ENCODE measurements at regions not wholly inside any gene's neighbourhood (a gene's known extent, or its start where the extent isn't known, plus 50 kb on each side); places are given as distances from the start of the nearest gene placed in this dataset.
A peak's percentile ranks its signal among the peaks of the same experiment; 100 is the strongest.

DNA sequence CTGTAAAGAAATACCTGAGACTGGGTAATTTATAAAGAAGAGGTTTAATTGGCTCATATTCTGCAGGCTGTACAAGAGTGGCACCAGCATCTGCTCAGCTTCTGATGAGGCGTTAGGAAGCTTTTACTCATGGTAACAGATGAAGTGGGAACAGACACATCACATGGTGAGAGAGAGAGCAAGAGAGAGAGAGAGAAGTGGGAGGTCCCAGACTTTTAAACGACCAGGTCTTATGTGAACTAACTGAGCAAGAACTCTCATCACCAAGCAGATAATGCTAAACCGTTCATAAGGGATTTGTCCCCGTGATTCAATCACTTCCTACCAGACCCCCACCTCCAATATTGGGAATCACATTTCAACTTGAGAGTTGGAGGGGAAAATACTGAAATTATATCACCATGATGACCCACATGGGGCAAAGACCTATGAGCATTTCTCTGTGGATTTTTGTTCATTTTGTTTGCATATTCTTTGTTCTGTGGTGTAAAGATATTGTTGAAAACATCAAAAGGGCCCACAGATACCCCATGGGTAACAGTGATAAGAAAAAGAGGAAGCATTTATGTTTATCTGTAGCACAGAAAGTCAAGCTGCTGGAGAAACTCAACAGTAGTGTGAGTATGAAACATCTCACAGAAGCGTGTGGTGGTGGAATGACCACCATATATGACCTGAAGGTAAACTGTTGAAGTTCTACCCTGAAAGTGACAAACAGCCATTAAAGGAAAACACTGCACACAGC is 135.2 kb upstream of the PDE3A start:
- Mint-ChIP-seq H3K4me3 (no peak overlapping the region), H3K27ac (no peak overlapping the region)

DNA sequence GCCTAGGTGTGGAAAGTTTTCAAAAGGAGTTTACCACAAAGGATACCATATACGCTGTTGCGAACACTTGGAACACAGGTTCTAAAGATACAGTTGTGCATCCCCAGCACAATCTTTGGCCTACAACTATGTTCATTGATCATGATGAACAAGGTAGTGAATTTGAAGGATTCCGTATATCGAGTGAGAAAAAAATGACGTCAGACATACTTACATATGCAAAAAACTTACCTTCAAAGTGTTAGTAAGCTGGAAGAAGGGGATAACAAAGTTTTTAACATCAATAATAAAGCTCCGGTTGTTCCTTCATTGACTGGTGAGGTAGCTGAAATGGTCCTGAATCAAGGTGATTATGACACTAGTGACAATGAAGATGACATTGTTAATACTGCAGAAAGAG is 133.9 kb upstream of the PDE3A start:
- Mint-ChIP-seq H3K4me1 (no peaks in the 10 kb centered on the region), H3K27me3 (no peaks in the 10 kb centered on the region), H3K27ac (no peak overlapping the region), H3K36me3 (no peaks in the 10 kb centered on the region), H3K9me3 (peaks cover 0 to 8% (median 3%) of the 10 kb centered on the region in 8 donors), H3K4me3 (no peak overlapping the region)
- ChIA-PET CTCF (ENCODE audit: partially characterized antibody) (no interaction called here), POLR2A (ENCODE audit: partially characterized antibody) (no interaction called here)
- Histone ChIP-seq H3K27me3 (ENCODE audit: insufficient read depth, low read length) (no peaks in the 10 kb centered on the region), H3K4me1 (ENCODE audit: insufficient read depth, low read length) (no peaks in the 10 kb centered on the region), H3K27ac (ENCODE audit: low read depth, low read length) (no peak overlapping the region), H3K4me3 (ENCODE audit: low read length in 2 of 2) (no peak overlapping the region), H3K9me3 (ENCODE audit: control insufficient read depth in 1 of 2, low read length in 2 of 2) (no peaks in the 10 kb centered on the region), H3K36me3 (ENCODE audit: insufficient read depth, low read length) (no peaks in the 10 kb centered on the region)
- intact Hi-C loops (cut with micrococcal nuclease): no loop called here
- no peak for DNase-seq

More for the DNA sequence above, 135.2 kb upstream of the PDE3A start:
- no peaks in the 10 kb centered on the region for H3K27me3 Mint-ChIP-seq
- H3K4me1 ChIP-seq (ENCODE audit: insufficient read depth, low read length): no peaks in the 10 kb centered on the region
- no peaks in the 10 kb centered on the region for H3K36me3 Mint-ChIP-seq
- POLR2A ChIA-PET (ENCODE audit: partially characterized antibody): no interaction called here
- no peaks in the 10 kb centered on the region for H3K9me3 ChIP-seq (ENCODE audit: control insufficient read depth in 1 of 2, low read length in 2 of 2)
- CTCF ChIA-PET (ENCODE audit: partially characterized antibody): no interaction called here
- H3K27ac ChIP-seq (ENCODE audit: low read depth, low read length): no peak overlapping the region
- no peaks in the 10 kb centered on the region for H3K36me3 ChIP-seq (ENCODE audit: insufficient read depth, low read length)
- no peaks in the 10 kb centered on the region for H3K4me1 Mint-ChIP-seq
- DNase-seq: no peak
- H3K4me3 ChIP-seq (ENCODE audit: low read length in 2 of 2): no peak overlapping the region
- no peaks in the 10 kb centered on the region for H3K27me3 ChIP-seq (ENCODE audit: insufficient read depth, low read length)
- peaks cover 0 to 8% (median 2%) of the 10 kb centered on the region in 8 donors for H3K9me3 Mint-ChIP-seq
- intact Hi-C loops (cut with micrococcal nuclease): no loop called here

DNA sequence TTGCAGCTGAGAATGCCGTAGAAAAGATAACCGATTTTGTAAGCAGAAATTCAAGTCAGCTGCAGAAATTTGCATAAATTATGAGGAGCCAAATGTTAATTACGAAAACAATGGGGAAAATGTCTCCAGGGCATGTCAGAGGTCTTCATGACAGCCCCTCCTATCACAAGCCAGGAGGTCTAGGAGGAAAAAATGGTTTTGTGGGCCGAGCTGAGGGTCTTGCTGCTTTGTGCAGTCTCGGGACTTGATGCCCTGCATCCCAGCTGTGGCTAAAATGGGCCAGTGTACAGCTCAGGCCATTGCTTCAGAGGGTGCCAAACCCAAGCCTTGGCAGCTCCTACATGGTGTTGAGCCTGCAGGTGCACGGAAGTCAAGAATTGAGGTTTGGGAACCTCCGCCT is 131.2 kb upstream of the PDE3A start:
- intact Hi-C loops (cut with micrococcal nuclease): no loop called here
- Histone ChIP-seq H3K36me3 (ENCODE audit: insufficient read depth, low read length) (no peaks in the 10 kb centered on the region), H3K27ac (ENCODE audit: low read depth, low read length) (no peak overlapping the region), H3K27me3 (ENCODE audit: insufficient read depth, low read length) (no peaks in the 10 kb centered on the region), H3K9me3 (ENCODE audit: control insufficient read depth in 1 of 2, low read length in 2 of 2) (no peaks in the 10 kb centered on the region), H3K4me1 (ENCODE audit: insufficient read depth, low read length) (no peaks in the 10 kb centered on the region), H3K4me3 (ENCODE audit: low read length in 2 of 2) (no peak overlapping the region)
- Mint-ChIP-seq H3K9me3 (peaks cover 0 to 5% (median 2%) of the 10 kb centered on the region in 8 donors), H3K27ac (no peak overlapping the region), H3K36me3 (no peaks in the 10 kb centered on the region), H3K27me3 (no peaks in the 10 kb centered on the region), H3K4me1 (no peaks in the 10 kb centered on the region), H3K4me3 (no peak overlapping the region)
- CTCF ChIA-PET (ENCODE audit: partially characterized antibody): no interaction called here
- DNase-seq: no peak
- POLR2A ChIA-PET (ENCODE audit: partially characterized antibody): no interaction called here

DNA sequence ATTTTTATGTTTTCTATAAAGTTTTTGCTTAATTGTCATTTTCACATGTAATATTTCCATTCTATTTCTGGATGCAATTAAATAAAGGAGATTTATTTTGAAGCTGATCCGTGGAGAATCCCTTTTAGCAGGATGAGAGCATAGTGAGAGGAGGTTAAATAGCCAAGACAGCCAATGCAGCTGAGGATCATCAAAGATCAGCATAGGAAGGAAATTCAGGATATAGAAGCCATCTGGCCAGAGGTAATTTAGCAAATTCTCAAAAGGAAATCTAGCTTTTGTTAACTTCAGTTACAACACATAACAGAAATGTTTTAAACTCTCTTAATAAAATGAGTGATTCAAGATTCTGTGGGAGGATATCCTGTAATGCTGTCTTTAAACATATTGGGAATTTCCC is 122.8 kb upstream of the PDE3A start:
- H3K4me3 Mint-ChIP-seq: no peak overlapping the region
- H3K27ac Mint-ChIP-seq: no peak overlapping the region
- H3K9me3 Mint-ChIP-seq: peaks cover 0 to 12% (median 5%) of the 10 kb centered on the region in 8 donors
- intact Hi-C loops (cut with micrococcal nuclease): no loop called here
- Histone ChIP-seq H3K27ac (ENCODE audit: low read depth, low read length) (no peak overlapping the region), H3K36me3 (ENCODE audit: insufficient read depth, low read length) (no peaks in the 10 kb centered on the region), H3K9me3 (ENCODE audit: control insufficient read depth in 1 of 2, low read length in 2 of 2) (no peaks in the 10 kb centered on the region), H3K4me3 (ENCODE audit: low read length in 2 of 2) (no peak overlapping the region), H3K27me3 (ENCODE audit: insufficient read depth, low read length) (no peaks in the 10 kb centered on the region), H3K4me1 (ENCODE audit: insufficient read depth, low read length) (no peaks in the 10 kb centered on the region)
- ChIA-PET POLR2A (ENCODE audit: partially characterized antibody) (no interaction called here), CTCF (ENCODE audit: partially characterized antibody) (no interaction called here)
- H3K36me3 Mint-ChIP-seq: no peaks in the 10 kb centered on the region
- H3K27me3 Mint-ChIP-seq: no peaks in the 10 kb centered on the region
- DNase-seq: no peak
- H3K4me1 Mint-ChIP-seq: no peaks in the 10 kb centered on the region

DNA sequence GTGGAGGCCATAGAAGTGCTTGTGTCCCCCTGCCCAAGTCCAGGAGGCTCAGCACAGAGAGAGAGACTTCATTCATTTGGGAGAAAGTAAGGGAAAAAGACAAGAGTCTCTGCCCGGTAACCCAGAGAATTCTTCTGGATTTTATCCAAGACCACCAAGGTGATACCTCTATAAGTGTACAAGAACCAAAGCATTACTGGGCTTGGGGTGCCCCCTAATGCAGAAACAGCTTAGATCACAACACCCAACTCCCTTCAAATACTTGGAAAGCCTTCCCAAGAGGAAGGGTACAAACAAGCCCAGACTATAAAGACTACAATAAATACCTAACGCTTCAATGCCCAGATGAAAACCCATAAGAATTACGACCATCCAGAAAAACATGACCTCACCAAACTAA is 119.7 kb upstream of the PDE3A start:
- Mint-ChIP-seq H3K4me1 (no peaks in the 10 kb centered on the region), H3K27me3 (no peaks in the 10 kb centered on the region), H3K27ac (no peak overlapping the region), H3K9me3 (peaks cover 0 to 14% (median 5%) of the 10 kb centered on the region in 8 donors), H3K36me3 (no peaks in the 10 kb centered on the region), H3K4me3 (no peak overlapping the region)
- Histone ChIP-seq H3K4me1 (ENCODE audit: insufficient read depth, low read length) (no peaks in the 10 kb centered on the region), H3K9me3 (ENCODE audit: control insufficient read depth in 1 of 2, low read length in 2 of 2) (no peaks in the 10 kb centered on the region), H3K27me3 (ENCODE audit: insufficient read depth, low read length) (no peaks in the 10 kb centered on the region), H3K27ac (ENCODE audit: low read depth, low read length) (no peak overlapping the region), H3K4me3 (ENCODE audit: low read length in 2 of 2) (no peak overlapping the region), H3K36me3 (ENCODE audit: insufficient read depth, low read length) (no peaks in the 10 kb centered on the region)
- ChIA-PET POLR2A (ENCODE audit: partially characterized antibody) (no interaction called here), CTCF (ENCODE audit: partially characterized antibody) (no interaction called here)
- no peak for DNase-seq
- intact Hi-C loops (cut with micrococcal nuclease): no loop called here

DNA sequence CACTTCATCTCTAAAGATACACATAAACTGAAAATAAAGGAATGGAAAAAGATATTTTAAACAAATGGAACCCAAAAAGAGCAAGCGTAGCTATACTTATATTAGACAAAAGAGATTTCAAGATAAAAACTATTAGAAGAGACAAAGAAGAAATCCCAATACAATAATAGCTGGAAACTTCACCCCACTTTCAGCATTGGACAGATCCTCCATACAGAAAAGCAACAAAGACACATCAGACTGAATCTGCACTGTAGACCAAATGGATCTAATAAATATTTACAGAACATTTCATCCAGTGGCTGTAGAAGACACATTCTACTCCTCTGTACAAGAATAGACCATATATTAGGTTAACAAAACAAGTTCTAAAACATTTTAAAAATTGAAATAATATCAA is 117.6 kb upstream of the PDE3A start:
- Mint-ChIP-seq H3K9me3 (peaks cover 0 to 14% (median 7%) of the 10 kb centered on the region in 8 donors), H3K4me3 (no peak overlapping the region), H3K4me1 (no peaks in the 10 kb centered on the region), H3K36me3 (no peaks in the 10 kb centered on the region), H3K27ac (peak overlapping the region in 1 of 7 donors; percentile 61), H3K27me3 (no peaks in the 10 kb centered on the region)
- POLR2A ChIA-PET (ENCODE audit: partially characterized antibody): no interaction called here
- no peaks in the 10 kb centered on the region for H3K27me3 ChIP-seq (ENCODE audit: insufficient read depth, low read length)
- H3K4me3 ChIP-seq (ENCODE audit: low read length in 2 of 2): no peak overlapping the region
- intact Hi-C loops (cut with micrococcal nuclease): no loop called here
- H3K36me3 ChIP-seq (ENCODE audit: insufficient read depth, low read length): no peaks in the 10 kb centered on the region
- CTCF ChIA-PET (ENCODE audit: partially characterized antibody): no interaction called here
- H3K27ac ChIP-seq (ENCODE audit: low read depth, low read length): no peak overlapping the region
- DNase-seq: no peak
- no peaks in the 10 kb centered on the region for H3K4me1 ChIP-seq (ENCODE audit: insufficient read depth, low read length)
- H3K9me3 ChIP-seq (ENCODE audit: control insufficient read depth in 1 of 2, low read length in 2 of 2): no peaks in the 10 kb centered on the region

DNA sequence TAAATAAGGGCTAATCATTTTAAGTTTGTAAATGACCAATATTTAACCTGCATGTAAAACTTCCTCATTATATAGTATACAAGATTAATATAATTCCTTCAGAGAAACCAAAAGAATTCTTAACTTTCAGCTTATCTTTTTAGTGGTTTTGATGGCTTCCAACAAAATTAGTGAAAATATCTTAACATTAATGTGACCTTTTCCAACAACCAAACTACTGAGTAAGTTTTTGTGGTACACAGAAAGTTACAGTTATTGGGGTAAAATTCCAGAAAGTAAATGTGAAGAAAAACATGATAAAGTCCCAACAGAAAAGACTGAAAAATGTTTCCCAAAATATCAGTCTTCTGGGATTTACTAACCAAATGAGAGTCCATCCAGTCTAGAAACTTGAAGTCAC is 111.0 kb upstream of the PDE3A start:
- Mint-ChIP-seq H3K9me3 (peaks cover 0 to 5% (median 0%) of the 10 kb centered on the region in 8 donors), H3K27ac (no peak overlapping the region), H3K36me3 (no peaks in the 10 kb centered on the region), H3K4me3 (no peak overlapping the region), H3K27me3 (no peaks in the 10 kb centered on the region), H3K4me1 (no peaks in the 10 kb centered on the region)
- CTCF ChIA-PET (ENCODE audit: partially characterized antibody): no interaction called here
- Histone ChIP-seq H3K27ac (ENCODE audit: low read depth, low read length) (no peak overlapping the region), H3K27me3 (ENCODE audit: insufficient read depth, low read length) (no peaks in the 10 kb centered on the region), H3K36me3 (ENCODE audit: insufficient read depth, low read length) (no peaks in the 10 kb centered on the region), H3K4me3 (ENCODE audit: low read length in 2 of 2) (no peak overlapping the region), H3K4me1 (ENCODE audit: insufficient read depth, low read length) (no peaks in the 10 kb centered on the region), H3K9me3 (ENCODE audit: control insufficient read depth in 1 of 2, low read length in 2 of 2) (no peaks in the 10 kb centered on the region)
- no peak for DNase-seq
- intact Hi-C loops (cut with micrococcal nuclease): no loop called here
- POLR2A ChIA-PET (ENCODE audit: partially characterized antibody): no interaction called here

DNA sequence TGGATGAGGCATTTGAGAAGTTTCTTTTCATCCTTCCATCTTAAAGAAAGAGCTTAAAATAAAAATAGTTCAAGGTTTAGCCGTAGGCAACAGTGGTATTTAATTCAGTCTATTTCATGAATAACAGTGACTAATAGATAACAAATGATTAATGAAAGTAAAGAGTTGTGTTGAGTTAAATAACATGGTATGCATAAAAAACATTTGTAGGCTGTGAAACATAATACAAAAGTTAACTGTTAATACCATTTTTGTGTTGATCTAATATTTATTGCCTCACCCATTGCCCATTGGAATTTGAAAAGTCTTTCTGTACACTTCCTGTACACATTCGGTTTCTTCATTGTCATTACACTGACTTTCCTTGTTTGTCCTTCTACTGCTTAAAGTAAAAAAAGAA is 108.6 kb upstream of the PDE3A start:
- Histone ChIP-seq H3K36me3 (ENCODE audit: insufficient read depth, low read length) (no peaks in the 10 kb centered on the region), H3K27me3 (ENCODE audit: insufficient read depth, low read length) (no peaks in the 10 kb centered on the region), H3K27ac (ENCODE audit: low read depth, low read length) (no peak overlapping the region), H3K4me1 (ENCODE audit: insufficient read depth, low read length) (no peaks in the 10 kb centered on the region), H3K9me3 (ENCODE audit: control insufficient read depth in 1 of 2, low read length in 2 of 2) (no peaks in the 10 kb centered on the region), H3K4me3 (ENCODE audit: low read length in 2 of 2) (no peak overlapping the region)
- intact Hi-C loops (cut with micrococcal nuclease): no loop called here
- H3K9me3 Mint-ChIP-seq: peaks cover 0 to 2% (median 0%) of the 10 kb centered on the region in 8 donors
- no peaks in the 10 kb centered on the region for H3K4me1 Mint-ChIP-seq
- H3K36me3 Mint-ChIP-seq: no peaks in the 10 kb centered on the region
- no peak overlapping the region for H3K4me3 Mint-ChIP-seq
- ChIA-PET POLR2A (ENCODE audit: partially characterized antibody) (no interaction called here), CTCF (ENCODE audit: partially characterized antibody) (no interaction called here)
- H3K27ac Mint-ChIP-seq: no peak overlapping the region
- H3K27me3 Mint-ChIP-seq: no peaks in the 10 kb centered on the region
- DNase-seq: no peak

Data from CD4-positive, alpha-beta memory T cell (primary cell).